Ishikawa (cell line): ENCODE measurements at regions not wholly inside any gene's neighbourhood (a gene's known extent, or its start where the extent isn't known, plus 50 kb on each side); places are given as distances from the start of the nearest gene placed in this dataset.

Experiments used
- CEBPB ChIP-seq: IDR thresholded peaks from 2 replicates; pipeline ENCODE4 v1.6.1; 2012
- CREB1 ChIP-seq: IDR thresholded peaks from 2 replicates; pipeline ENCODE4 v1.6.1; 2012; ENCODE audit warnings: low read depth
- EGR1 ChIP-seq: IDR thresholded peaks from 2 replicates; pipeline ENCODE4 v1.6.1; 2012
- EP300 ChIP-seq: IDR thresholded peaks from 2 replicates; pipeline ENCODE4 v1.6.1; 2012; ENCODE audit warnings: borderline replicate concordance
- FOXM1 ChIP-seq: IDR thresholded peaks from 2 replicates; pipeline ENCODE4 v1.6.1; 2012; ENCODE audit warnings: low read depth, borderline replicate concordance
- NFIC ChIP-seq: IDR thresholded peaks from 2 replicates; pipeline ENCODE4 v1.6.1; 2012
- RAD21 ChIP-seq: IDR thresholded peaks from 2 replicates; pipeline ENCODE4 v1.6.1; 2012; ENCODE audit warnings: low read depth
- TAF1 ChIP-seq: IDR thresholded peaks from 2 replicates; pipeline ENCODE4 v1.6.1; 2012; ENCODE audit warnings: low read depth, mild to moderate bottlenecking
- TCF12 ChIP-seq: IDR thresholded peaks from 2 replicates; pipeline ENCODE4 v1.6.1; 2012; ENCODE audit warnings: low read depth
- TEAD4 ChIP-seq: IDR thresholded peaks from 2 replicates; pipeline ENCODE4 v1.6.1; 2012
- YY1 ChIP-seq: IDR thresholded peaks from 2 replicates; pipeline ENCODE4 v1.6.1; 2012; ENCODE audit warnings: low read depth
- ZBTB7A ChIP-seq: IDR thresholded peaks from 2 replicates; pipeline ENCODE4 v1.6.1; 2012; ENCODE audit warnings: low read depth
- TF ChIP-seq, protein P1 (sequence below): IDR thresholded peaks from 2 replicates; pipeline ENCODE4 v1.6.1; 2012
- TF ChIP-seq, protein P2 (sequence below): IDR thresholded peaks from 2 replicates; pipeline ENCODE4 v1.6.1; 2012; ENCODE audit warnings: low read depth, mild to moderate bottlenecking
- TF ChIP-seq, protein P3 (sequence below): IDR thresholded peaks from 2 replicates; pipeline ENCODE4 v1.6.1; 2012

DNA sequence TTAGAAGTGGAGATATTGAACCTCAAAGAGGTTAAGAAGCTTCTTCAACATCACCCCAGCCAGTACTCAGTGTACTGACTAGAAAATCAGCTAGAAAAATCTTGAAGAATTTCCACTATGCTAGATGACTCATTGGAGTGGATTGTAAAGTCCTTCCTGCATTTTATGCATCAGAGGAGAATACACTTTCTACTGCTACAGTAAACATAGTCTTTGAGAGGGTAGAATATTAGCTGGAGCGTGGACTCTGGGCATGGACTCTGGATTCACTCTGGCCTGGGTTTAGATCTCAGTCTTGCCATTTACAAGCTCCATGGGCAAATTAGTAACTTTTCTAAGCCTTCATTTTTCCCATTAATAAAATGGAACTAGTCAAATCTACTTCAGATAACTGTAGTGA lies 215.9 kb downstream of the IRS1 start:
- TF ChIP-seq YY1 (no peak), EP300 (peak; percentile 59; the same call in 1 of the 2 replicates), RAD21 (peak; percentile 11; the same call in 1 of the 2 replicates), TCF12 (peak; percentile 42; the same call in 1 of the 2 replicates), NFIC (peak; percentile 23; the same call in 1 of the 2 replicates), TEAD4 (peak; percentile 88), CREB1 (no peak), FOXM1 (peak; percentile 41; the same call in 1 of the 2 replicates), EGR1 (no peak)
- TF ChIP-seq, protein P1, sequence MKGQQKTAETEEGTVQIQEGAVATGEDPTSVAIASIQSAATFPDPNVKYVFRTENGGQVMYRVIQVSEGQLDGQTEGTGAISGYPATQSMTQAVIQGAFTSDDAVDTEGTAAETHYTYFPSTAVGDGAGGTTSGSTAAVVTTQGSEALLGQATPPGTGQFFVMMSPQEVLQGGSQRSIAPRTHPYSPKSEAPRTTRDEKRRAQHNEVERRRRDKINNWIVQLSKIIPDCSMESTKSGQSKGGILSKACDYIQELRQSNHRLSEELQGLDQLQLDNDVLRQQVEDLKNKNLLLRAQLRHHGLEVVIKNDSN, result no peak
- TF ChIP-seq, protein P2, sequence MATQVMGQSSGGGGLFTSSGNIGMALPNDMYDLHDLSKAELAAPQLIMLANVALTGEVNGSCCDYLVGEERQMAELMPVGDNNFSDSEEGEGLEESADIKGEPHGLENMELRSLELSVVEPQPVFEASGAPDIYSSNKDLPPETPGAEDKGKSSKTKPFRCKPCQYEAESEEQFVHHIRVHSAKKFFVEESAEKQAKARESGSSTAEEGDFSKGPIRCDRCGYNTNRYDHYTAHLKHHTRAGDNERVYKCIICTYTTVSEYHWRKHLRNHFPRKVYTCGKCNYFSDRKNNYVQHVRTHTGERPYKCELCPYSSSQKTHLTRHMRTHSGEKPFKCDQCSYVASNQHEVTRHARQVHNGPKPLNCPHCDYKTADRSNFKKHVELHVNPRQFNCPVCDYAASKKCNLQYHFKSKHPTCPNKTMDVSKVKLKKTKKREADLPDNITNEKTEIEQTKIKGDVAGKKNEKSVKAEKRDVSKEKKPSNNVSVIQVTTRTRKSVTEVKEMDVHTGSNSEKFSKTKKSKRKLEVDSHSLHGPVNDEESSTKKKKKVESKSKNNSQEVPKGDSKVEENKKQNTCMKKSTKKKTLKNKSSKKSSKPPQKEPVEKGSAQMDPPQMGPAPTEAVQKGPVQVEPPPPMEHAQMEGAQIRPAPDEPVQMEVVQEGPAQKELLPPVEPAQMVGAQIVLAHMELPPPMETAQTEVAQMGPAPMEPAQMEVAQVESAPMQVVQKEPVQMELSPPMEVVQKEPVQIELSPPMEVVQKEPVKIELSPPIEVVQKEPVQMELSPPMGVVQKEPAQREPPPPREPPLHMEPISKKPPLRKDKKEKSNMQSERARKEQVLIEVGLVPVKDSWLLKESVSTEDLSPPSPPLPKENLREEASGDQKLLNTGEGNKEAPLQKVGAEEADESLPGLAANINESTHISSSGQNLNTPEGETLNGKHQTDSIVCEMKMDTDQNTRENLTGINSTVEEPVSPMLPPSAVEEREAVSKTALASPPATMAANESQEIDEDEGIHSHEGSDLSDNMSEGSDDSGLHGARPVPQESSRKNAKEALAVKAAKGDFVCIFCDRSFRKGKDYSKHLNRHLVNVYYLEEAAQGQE, result no peak
- TF ChIP-seq, protein P3, sequence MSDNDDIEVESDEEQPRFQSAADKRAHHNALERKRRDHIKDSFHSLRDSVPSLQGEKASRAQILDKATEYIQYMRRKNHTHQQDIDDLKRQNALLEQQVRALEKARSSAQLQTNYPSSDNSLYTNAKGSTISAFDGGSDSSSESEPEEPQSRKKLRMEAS, result peak; percentile 47

DNA sequence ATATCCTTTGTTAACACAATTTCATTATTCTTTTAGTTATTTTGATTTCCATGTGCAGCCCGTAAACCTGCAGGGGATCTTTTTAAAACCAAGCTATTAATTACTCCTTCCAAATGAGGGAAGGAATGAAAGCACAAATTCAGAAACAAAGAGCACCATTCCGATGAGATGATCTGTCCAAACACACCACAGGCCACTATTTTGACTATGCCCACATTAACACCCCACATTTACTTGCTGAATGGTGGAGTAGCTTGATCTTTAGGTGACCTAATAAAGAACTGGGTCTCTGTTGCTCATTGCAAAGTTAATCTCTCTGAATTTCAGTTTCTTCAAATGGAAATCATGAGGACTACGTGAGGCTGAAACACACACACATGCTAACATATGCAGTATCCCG lies 218.0 kb downstream of the IRS1 start:
- TF ChIP-seq TAF1 (no peak), ZBTB7A (no peak)
- TF ChIP-seq, protein P2, result no peak

DNA sequence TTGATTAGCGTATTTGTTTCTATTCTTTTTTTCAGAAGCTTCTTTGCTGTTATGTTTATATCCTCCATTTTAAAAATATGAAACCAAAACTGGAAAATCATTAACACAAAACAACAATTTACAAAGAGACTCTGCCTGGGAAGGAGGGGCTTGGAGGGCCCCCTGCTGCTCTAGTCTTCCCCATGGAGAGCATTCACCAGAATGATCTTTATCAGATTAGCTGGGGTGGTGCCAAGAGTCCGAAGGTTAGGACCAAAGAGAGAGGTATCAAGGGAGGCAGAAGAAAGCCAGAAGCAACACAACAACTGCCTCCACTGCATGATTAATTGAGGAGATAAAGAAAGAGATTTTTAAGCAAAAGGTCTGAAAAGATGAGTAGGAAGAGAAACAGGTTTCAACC lies 218.6 kb downstream of the IRS1 start:
- TF ChIP-seq TEAD4, result no peak
- TF ChIP-seq EGR1, result no peak
- no peak for TF ChIP-seq EP300
- TF ChIP-seq TAF1, result no peak
- TF ChIP-seq, protein P3, result no peak
- TF ChIP-seq CREB1, result no peak
- no peak for TF ChIP-seq TCF12
- TF ChIP-seq ZBTB7A, result no peak
- TF ChIP-seq RAD21, result no peak
- TF ChIP-seq, protein P2, result no peak
- TF ChIP-seq, protein P1, result no peak
- no peak for TF ChIP-seq YY1
- no peak for TF ChIP-seq FOXM1
- no peak for TF ChIP-seq NFIC
- no peak for TF ChIP-seq CEBPB

DNA sequence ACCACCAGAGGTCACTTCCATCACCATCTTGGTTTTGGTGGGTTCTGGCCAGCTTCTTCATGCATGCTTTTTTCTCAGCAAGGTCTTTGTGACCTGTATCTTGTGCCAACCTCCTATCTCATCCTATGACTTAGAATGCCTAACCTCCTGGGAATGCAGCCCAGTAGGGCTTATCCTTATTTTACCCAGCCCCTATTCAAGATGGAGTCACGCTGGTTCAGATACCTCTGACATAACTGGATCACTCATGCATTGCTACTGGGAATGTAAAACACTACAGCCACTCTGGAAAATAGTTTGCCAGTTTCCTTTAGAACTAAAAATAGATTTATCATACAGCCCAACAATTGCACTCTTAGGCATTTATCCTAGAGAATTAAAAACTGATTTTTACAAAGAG lies 219.2 kb downstream of the IRS1 start:
- TF ChIP-seq TAF1 (no peak), EGR1 (no peak), CREB1 (no peak), FOXM1 (no peak), CEBPB (no peak), RAD21 (no peak), TEAD4 (no peak), ZBTB7A (no peak), TCF12 (no peak), YY1 (no peak), EP300 (no peak), NFIC (no peak)
- TF ChIP-seq, protein P1, result no peak
- TF ChIP-seq, protein P3, result no peak
- TF ChIP-seq, protein P2, result no peak
